ENCODE measurements at regions not wholly inside any gene's neighbourhood (a gene's known extent, or its start where the extent isn't known, plus 50 kb on each side); places are given as distances from the start of the nearest gene placed in this dataset.

GRCh38 chr14:22375321-22375930, 213.6 kb downstream of the DAD1 start:
- Histone ChIP-seq H3K27ac (ENCODE audit: low read depth in 1 of 2, low read length in 2 of 2) (no peak overlapping the region), H3K79me2 (ENCODE audit: insufficient read depth, low read length) (no peaks in the 10 kb centered on the region), H3K4me3 (replicated peaks in 1 of 3; ENCODE audit: low read depth in 2 of 3, low read length in 3 of 3) (no peak overlapping the region), H2AFZ (ENCODE audit: insufficient read depth, low read depth, low read length, poor library complexity, severe bottlenecking) (no peak overlapping the region), H3K9me3 (replicated peaks in 1 of 2; ENCODE audit: control insufficient read depth in 1 of 2, insufficient read depth in 1 of 2, low read length in 2 of 2) (no peaks in the 10 kb centered on the region), H3K27me3 (ENCODE audit: control insufficient read depth in 2 of 2, insufficient read depth in 2 of 2, low read length in 2 of 2) (no peaks in the 10 kb centered on the region), H3K9ac (ENCODE audit: insufficient read depth, low read length, poor library complexity, severe bottlenecking) (no peak overlapping the region), H4K20me1 (ENCODE audit: insufficient read depth, low read length) (no peaks in the 10 kb centered on the region), H3K4me1 (ENCODE audit: control insufficient read depth in 1 of 2, insufficient read depth in 2 of 2, low read length in 2 of 2) (no peaks in the 10 kb centered on the region), H3K36me3 (replicated peaks in 1 of 2; ENCODE audit: control insufficient read depth in 1 of 2, insufficient read depth in 2 of 2, low read length in 2 of 2) (no peaks in the 10 kb centered on the region), H3K4me2 (replicated peaks; ENCODE audit: extremely low read depth, low read length, poor library complexity, severe bottlenecking) (no peak overlapping the region)
- H3K9me3 Mint-ChIP-seq: no peaks in the 10 kb centered on the region
- peaks cover 0 to 8% (median 2%) of the 10 kb centered on the region in 3 donors for H3K27me3 Mint-ChIP-seq (ENCODE audit: low read depth in 3 of 3)
- no peaks in the 10 kb centered on the region for H3K36me3 Mint-ChIP-seq
- no peak overlapping the region for H3K27ac Mint-ChIP-seq
- no peaks in the 10 kb centered on the region for H3K4me1 Mint-ChIP-seq
- no CpG with 5 or more reads among the region's 2 CpGs for WGBS (ENCODE audit: insufficient coverage)
- peak; percentile 58 for TF ChIP-seq CTCF (IDR thresholded peaks at IDR 0.05)
- intact Hi-C loops (cut with micrococcal nuclease): loop anchor here in 1 of 2 donors (10.0 kb wide), 1 partner anchor 61 kb away; no protein-coding TSS in a partner anchor
- DNase-seq: peak in 2 of 3 donors; percentile 12 to 14
- H3K4me3 Mint-ChIP-seq: no peak overlapping the region

DNA sequence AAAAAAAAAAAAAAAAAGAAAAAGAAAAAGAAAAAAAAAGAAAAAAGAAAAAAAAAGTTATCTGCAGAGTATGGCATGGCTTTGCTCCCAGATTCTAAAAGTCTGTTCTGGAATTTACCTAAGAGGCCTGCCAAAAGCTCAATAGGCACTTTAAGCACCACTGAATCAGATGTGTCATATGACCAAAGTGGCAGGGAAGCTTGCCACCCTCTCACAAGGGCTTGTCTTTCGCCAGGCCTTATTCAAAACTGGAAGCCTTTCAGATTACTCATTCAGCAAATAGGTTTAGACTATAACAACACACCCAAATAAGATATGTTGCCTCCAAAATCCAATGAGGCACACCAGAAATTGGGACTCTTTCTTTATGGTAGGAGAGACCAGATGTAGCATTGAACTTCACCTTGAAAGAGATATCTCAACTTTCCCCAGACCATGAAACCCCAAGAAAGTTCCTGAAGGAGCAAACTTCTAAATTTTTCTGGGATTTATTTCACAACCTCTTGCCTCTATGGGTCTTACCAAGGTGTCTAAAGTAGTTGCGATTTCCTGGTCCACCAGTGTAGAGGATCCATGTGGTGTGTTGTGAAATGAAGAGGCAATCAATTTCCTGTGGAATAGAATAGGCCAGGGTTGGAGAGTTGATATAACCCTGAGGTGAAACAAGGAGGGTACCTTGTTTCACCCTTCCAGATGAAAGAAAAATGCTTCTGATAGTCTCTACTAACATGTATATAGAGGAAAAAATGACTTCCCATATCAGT, 218.8 kb downstream of the DAD1 start:
- Mint-ChIP-seq H3K9me3 (peaks cover 0 to 7% (median 2%) of the 10 kb centered on the region in 7 donors), H3K27ac (no peak overlapping the region), H3K4me3 (no peak overlapping the region), H3K27me3 (ENCODE audit: low read depth in 3 of 3) (peaks cover 0 to 7% (median 2%) of the 10 kb centered on the region in 3 donors), H3K4me1 (no peaks in the 10 kb centered on the region), H3K36me3 (no peaks in the 10 kb centered on the region)
- no peaks in the 10 kb centered on the region for H4K20me1 ChIP-seq (ENCODE audit: insufficient read depth, low read length)
- H3K27me3 ChIP-seq (ENCODE audit: control insufficient read depth in 2 of 2, insufficient read depth in 2 of 2, low read length in 2 of 2): no peaks in the 10 kb centered on the region
- no peaks in the 10 kb centered on the region for H3K36me3 ChIP-seq (replicated peaks in 1 of 2; ENCODE audit: control insufficient read depth in 1 of 2, insufficient read depth in 2 of 2, low read length in 2 of 2)
- H3K9ac ChIP-seq (ENCODE audit: insufficient read depth, low read length, poor library complexity, severe bottlenecking): no peak overlapping the region
- H3K79me2 ChIP-seq (ENCODE audit: insufficient read depth, low read length): no peaks in the 10 kb centered on the region
- no peak overlapping the region for H3K4me2 ChIP-seq (replicated peaks; ENCODE audit: extremely low read depth, low read length, poor library complexity, severe bottlenecking)
- H3K4me3 ChIP-seq (replicated peaks in 1 of 3; ENCODE audit: low read depth in 2 of 3, low read length in 3 of 3): no peak overlapping the region
- H2AFZ ChIP-seq (ENCODE audit: insufficient read depth, low read depth, low read length, poor library complexity, severe bottlenecking): no peak overlapping the region
- 86% methylated on average over 1 of the region's 2 CpGs for WGBS (ENCODE audit: insufficient coverage)
- H3K4me1 ChIP-seq (ENCODE audit: control insufficient read depth in 1 of 2, insufficient read depth in 2 of 2, low read length in 2 of 2): no peaks in the 10 kb centered on the region
- DNase-seq: no peak
- no peaks in the 10 kb centered on the region for H3K9me3 ChIP-seq (replicated peaks in 1 of 2; ENCODE audit: control insufficient read depth in 1 of 2, insufficient read depth in 1 of 2, low read length in 2 of 2)
- H3K27ac ChIP-seq (ENCODE audit: low read depth in 1 of 2, low read length in 2 of 2): no peak overlapping the region
- no peak for TF ChIP-seq CTCF (IDR thresholded peaks at IDR 0.05)
- intact Hi-C loops (cut with micrococcal nuclease): loop anchor here in 1 of 2 donors (10.0 kb wide), 1 partner anchor 55 kb away; no protein-coding TSS in a partner anchor

All from CD14-positive monocyte (primary cell).